HG03354 (cell line): ENCODE measurements at regions not wholly inside any gene's neighbourhood (a gene's known extent, or its start where the extent isn't known, plus 50 kb on each side); places are given as distances from the start of the nearest gene placed in this dataset.
"Not testable (repeated sequence)": the region's sequence is repeated elsewhere in the genome, so short reads cannot be mapped to it uniquely, and the experiment has no call there.

Experiments used
- ATAC-seq: cut with Tn5 transposase; IDR thresholded peaks from one replicate; pipeline ENCODE4 v1.9.1; 2021; ENCODE audit warnings: mild to moderate bottlenecking; ENCODE audit not compliant: unreplicated experiment, poor library complexity, severe bottlenecking

DNA sequence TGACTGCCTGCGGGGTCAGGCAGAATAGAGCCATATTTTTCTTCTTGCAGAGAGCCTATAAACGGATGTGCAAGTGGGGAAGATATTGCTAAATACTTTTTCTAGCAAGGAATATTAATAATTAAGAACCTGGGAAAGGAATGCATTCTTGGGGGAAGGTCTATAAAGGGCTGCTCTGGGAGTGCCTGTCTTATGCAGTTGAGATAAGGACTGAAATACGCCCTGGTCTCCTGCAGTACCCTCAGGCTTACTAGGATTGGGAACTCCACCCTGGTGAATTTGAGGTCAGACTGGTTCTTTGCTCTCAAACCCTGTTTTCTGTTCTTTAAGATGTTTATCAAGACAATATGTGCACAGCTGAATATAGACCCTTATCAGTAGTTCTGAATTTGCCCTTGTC is 152.5 kb upstream of the APOOL start:
- not testable (repeated sequence) for ATAC-seq

DNA sequence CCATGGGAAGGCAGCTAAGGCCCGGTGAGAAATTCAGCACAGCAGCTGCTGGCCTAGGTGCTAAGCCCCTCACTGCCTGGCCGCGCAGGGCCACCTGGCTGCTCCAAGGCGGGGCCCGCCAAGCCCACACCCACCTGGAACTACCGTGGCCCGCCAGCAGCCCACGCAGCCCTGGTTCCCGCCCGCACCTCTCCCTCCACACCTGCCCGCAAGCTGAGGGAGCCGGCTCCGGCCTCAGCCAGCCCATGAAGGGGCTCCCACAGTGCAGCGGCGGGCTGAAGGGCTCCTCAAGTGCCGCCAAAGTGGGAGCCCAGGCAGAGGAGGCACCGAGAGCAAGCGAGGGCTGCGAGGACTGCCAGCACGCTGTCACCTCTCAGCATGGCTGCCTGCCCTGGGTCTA is 146.9 kb upstream of the APOOL start:
- not testable (repeated sequence) for ATAC-seq

DNA sequence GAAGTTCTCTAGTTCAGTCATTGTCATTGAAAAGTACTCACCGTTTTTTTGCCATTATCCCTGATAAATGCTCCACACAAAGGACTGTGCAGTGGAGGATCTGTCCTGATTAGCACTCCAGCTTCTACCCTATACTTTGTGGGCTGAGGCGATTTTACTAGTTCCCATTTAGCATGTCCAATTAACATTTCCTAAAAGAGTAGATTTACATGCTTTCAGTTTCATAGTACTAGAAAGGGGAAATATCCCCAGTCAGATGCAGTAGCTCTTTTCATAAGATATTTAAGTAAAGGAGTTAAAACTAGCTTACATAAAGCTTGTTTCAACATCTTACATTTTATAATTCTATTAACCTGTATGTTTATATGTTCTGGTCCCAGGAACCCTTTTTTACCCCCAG is 144.9 kb upstream of the APOOL start:
- ATAC-seq, result not testable (repeated sequence)

DNA sequence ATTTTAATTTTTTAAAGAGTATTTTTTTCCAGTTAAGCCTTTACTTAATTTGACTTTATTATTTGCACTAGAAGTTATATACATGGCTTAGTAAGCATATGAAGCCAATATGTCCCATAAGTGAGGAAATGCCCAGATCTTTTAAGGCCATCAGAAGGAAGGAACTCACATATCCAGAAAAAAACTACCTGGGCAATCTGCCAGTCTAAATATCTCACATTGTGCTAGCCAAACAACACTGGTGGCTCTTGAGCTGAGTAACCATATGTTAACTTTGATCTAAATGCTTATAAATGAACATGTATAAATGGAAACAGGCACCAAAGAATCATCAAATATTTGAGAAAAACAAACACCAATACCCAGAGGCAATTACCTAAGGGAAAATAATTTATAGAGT is 138.6 kb upstream of the APOOL start:
- ATAC-seq, result no peak

DNA sequence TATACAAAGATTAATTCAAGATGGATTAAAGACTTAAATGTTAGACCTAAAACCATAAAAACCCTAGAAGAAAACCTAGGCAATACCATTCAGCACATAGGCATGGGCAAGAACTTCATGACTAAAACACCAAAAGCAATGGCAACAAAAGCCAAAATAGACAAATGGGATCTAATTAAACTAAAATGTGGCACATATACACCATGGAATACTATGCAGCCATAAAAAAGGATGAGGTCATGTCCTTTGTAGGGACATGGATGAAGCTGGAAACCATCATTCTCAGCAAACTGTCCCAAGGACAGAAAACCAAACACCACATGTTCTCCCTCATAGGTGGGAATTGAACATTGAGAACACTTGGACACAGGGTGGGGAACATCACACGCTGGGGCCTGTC is 133.4 kb upstream of the APOOL start:
- ATAC-seq, result not testable (repeated sequence)

DNA sequence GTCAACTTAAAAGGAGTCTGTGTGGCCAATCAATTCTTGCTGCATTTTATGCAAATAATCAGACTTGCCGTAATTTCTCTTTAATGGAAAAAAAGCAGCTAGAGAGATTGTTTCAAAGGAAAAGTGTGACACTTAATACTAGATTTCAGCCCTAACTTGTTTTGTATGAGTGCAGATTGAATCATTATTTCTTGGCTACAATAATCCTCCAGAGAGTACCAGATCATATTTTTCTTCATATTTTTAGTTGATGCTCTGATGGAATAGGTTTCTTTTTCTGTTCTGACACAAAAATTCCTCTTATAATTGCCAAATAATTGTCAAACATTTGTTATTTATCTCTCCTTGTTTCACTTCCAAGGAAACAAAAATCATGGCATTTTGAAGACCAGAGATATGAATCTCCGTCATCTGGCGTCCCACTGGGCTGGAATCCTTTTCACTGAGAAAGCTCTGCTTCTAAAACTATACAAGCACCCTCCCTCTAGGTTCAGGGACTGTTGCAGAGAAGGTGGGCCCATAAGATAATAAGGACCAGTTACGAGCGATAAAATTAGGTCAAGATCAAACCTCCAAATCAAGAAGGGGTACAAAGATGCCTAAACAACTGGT is 131.4 kb upstream of the APOOL start:
- not testable (repeated sequence) for ATAC-seq

DNA sequence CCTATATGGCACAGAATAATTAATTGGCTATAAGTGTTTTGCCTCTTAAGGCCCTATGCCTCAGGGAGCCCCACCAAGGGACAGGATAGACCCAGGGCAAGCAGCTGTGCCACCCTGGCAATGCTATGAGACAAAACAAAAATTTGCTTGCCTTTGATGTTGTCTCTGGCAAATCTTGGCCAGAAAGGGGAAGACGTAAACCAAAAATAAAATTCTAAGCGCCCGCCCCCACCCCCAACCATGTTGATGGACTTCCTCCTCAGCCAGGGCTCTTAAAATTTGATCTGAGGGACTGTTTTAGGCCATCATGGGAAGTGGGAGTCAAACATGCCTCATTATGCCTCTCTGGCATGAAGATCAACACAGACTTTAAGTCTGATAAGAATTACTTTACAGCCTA is 130.5 kb upstream of the APOOL start:
- no peak for ATAC-seq

DNA sequence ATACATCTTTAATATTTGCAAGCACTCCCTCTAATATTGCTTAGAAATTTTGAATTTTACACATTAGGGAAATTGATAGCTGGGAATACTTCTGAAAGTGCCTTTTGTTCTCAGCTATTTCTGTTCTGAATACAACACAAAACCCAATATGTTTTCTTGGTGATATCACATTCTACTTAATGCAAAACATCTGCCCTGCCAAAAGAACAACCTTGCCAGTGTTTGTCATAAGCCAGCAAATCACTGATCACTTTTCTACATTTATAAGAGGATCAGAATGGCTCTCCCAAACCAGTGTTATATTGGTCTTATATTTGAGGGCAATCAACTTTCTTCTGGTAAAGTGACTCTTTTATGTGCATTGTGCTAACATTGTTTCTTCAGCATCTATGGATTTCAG is 126.8 kb upstream of the APOOL start:
- no peak for ATAC-seq

DNA sequence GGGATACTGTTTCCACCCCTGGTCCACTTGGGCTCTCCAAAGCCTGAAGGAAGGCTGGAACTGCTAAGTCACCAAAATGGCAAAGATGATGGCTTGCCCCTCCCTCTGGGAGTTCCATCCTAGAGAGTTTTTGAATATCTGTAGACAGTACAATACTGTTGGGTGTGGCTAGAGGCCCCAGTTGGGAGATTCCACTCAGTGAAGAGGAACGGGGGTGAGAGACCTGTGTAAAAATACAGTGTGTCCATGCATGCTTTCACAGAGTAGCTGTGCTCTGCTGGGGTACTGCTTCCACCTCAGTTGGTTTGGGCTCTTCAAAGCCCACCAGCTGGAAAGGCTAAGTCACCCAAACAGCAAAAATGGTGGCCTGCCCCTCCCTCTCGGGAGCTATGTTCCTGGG is 109.8 kb upstream of the APOOL start:
- no peak for ATAC-seq

DNA sequence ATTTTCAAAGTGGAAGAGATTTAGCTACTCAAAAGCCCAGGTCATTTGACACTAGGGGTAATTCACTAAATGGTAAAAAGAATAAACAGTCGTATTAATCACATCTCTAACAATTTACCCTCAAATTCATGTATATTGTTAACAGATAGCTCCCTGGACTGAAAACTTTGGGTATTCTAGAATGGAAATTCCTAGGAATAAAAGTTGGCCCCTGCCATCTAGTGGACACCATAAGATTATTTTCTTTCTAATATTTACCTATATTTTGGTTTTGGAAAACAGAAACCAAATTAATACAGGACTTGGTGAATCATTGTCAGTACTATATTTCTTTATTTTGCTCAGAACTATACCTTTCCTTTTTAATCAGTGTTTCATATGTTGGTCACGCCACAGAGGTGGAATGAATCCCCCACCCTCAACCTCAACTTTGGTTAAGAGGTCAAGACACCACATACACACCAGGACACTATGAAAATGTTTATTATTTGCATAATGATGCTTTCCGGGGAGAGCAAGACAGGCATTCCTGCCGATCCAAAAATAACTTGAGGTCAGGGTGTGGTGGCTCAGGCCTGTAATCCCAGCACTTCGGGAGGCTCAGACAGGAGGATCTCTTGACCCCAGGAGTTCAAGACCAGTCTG is 96.2 kb upstream of the APOOL start:
- no peak for ATAC-seq

DNA sequence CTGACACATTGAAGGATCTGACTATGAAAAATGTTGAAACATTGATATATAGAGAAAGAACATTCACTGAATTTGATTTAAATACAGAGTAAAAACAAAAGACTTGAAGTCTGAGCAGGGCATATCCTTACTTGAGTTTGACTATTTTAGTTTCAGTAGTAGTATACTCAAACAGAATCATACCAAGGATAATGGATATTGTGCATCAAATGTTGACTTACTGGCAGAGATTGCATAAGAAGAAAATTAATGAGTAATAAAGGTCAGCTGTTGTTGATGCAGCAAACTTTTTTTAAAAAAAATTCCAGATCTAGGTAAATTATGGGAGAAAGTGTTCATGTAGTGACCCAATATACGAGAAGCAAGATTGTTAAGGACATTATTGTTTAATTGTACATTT is 94.5 kb upstream of the APOOL start:
- ATAC-seq, result no peak

DNA sequence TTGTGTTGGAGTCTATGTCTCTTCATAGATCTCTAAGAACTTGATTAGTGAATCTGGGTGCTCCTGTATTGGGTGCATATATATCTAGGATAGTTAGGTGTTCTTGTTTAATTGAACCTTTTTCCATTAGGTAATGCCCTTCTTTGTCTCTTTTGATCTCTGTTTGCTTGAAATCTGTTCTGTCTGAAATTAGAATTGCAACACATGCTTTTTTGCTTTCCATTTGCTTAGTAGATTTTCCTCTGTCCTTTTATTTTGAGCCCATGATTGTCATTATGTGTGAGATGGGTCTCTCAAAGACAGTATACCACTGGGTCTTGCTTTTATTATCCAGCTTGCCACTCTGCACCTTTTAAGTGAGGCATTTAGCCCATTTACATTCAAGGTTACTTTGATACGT is 79.1 kb upstream of the APOOL start:
- ATAC-seq, result no peak

DNA sequence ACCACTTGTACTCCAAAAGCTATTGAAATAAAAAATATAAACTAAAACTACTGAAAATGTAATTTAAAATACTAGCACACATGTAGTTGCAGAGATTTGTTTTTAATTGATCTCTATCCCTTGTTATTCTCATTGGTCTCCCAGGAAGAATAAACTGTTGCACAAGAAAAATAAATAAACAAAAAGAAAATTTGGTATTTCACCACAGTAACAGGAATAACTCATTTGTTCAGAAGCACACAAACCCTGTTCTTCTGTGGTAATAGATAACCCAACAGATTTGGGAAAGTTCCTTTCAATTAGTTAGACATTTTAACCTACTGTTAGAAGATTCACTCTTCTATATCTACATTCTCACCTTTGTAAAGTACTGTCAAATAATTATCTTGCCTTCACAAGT is 70.9 kb upstream of the APOOL start:
- no peak for ATAC-seq

DNA sequence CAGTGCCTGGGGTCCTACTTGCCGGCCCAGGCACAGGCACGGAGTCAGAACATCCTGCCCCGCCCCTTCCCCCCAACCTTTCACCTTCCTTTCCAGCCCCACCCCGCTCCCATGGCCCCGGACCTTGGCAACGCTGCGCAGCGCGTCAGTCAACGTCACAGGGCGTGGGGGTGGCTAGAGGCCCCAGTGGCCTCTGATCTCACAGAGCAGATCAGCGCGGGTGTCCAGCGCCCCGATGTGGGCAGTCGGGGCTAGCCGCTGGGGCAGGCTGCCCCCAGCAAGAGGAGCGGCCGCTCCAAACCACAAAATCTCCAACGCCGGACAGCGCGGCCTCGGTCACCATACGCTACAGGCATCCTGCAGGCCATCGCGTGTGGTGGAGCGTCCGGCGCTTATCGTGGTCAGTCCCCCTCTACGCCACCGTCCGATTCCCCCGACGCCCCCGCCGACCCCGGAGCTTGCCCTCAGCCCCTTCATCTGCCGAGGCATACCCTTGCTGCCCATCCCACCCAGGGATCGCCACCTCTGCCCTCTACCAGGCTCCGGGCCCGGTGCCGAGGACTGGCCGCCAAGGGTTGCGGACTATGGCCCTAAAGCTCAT is 69.6 kb upstream of the APOOL start:
- no peak for ATAC-seq
